PC-9 (cell line): ENCODE measurements at regions not wholly inside any gene's neighbourhood (a gene's known extent, or its start where the extent isn't known, plus 50 kb on each side); places are given as distances from the start of the nearest gene placed in this dataset.

ENCODE experiments used
- BruUV-seq: library from RNA; stranded (reverse); fragments of 400-500 nt; replicated peaks from 2 replicates; lab custom pipeline; 2021; lab: Mats Ljungman, UMichigan
- CTCF ChIA-PET: fragments of 300-600 bp; sonication (Branson Sonifier 250); formaldehyde crosslinking; loops from one replicate; lab custom pipeline; 2022; ENCODE audit warnings: antibody characterized with exemption; lab: Charles Lee
- POLR2A ChIA-PET: fragments of 300-600 bp; sonication (Branson Sonifier 250); formaldehyde crosslinking; loops from one replicate; lab custom pipeline; 2022; ENCODE audit warnings: antibody characterized with exemption; ENCODE audit not compliant: unreplicated experiment; lab: Charles Lee
- DNase-seq, 2 experiments: peaks; one replicate each; pipeline versions ENCODE4 v3.0.0 to v3.0.0-alpha.2; 2015 to 2022; ENCODE audit warnings: mixed read lengths in 1 of 2
- H2AFZ ChIP-seq: fragments of 200-600 bp; sonication (generic); 2 replicates; pipeline ENCODE4 v1.8.1; 2017; ENCODE audit warnings: antibody characterized with exemption
- H3F3A ChIP-seq: fragments of 200-600 bp; sonication (generic); 2 replicates; pipeline ENCODE4 v1.8.1; 2017; ENCODE audit warnings: antibody characterized with exemption, mild to moderate bottlenecking, low read depth; ENCODE audit not compliant: insufficient read depth
- H3K27ac ChIP-seq: fragments of 200-600 bp; sonication (generic); 2 replicates; pipeline ENCODE4 v1.6.1; 2016; ENCODE audit warnings: mixed run types
- H3K27me3 ChIP-seq: fragments of 200-600 bp; sonication (generic); 2 replicates; pipeline ENCODE4 v1.6.1; 2016; ENCODE audit warnings: low read depth, mixed run types; ENCODE audit not compliant: insufficient read depth
- H3K36me3 ChIP-seq: fragments of 200-600 bp; sonication (generic); 2 replicates; pipeline ENCODE4 v1.6.1; 2016; ENCODE audit warnings: low read depth, mixed run types
- H3K4me1 ChIP-seq: fragments of 200-600 bp; sonication (generic); replicated peaks from 2 replicates; pipeline ENCODE4 v1.6.1; 2016; ENCODE audit warnings: mixed run types; ENCODE audit not compliant: insufficient read depth
- H3K4me2 ChIP-seq: fragments of 200-600 bp; sonication (generic); 2 replicates; pipeline ENCODE4 v1.6.1; 2017; ENCODE audit warnings: mixed run types
- H3K4me3 ChIP-seq: fragments of 200-600 bp; sonication (generic); 2 replicates; pipeline ENCODE4 v1.6.1; 2016; ENCODE audit warnings: mixed run types
- H3K79me2 ChIP-seq: fragments of 200-600 bp; sonication (generic); 2 replicates; pipeline ENCODE4 v1.6.1; 2017; ENCODE audit warnings: low read depth, mixed run types
- H3K9me2 ChIP-seq: fragments of 200-600 bp; sonication (generic); 2 replicates; pipeline ENCODE4 v1.8.1; 2017; ENCODE audit warnings: mild to moderate bottlenecking; ENCODE audit not compliant: insufficient read depth
- H3K9me3 ChIP-seq: fragments of 200-600 bp; sonication (generic); 2 replicates; pipeline ENCODE4 v1.8.1; 2016; ENCODE audit warnings: low read depth; ENCODE audit not compliant: insufficient read depth
- H4K20me1 ChIP-seq: fragments of 200-600 bp; sonication (generic); 2 replicates; pipeline ENCODE4 v1.8.1; 2017; ENCODE audit not compliant: insufficient read depth
- CTCF ChIP-seq: fragments of 200-600 bp; sonication (generic); conservative IDR thresholded peaks from 2 replicates; pipeline ENCODE4 v1.6.1; 2017; ENCODE audit warnings: mixed run types, antibody characterized with exemption, mild to moderate bottlenecking, moderate library complexity
- EZH2 ChIP-seq: fragments of 200-600 bp; sonication (generic); IDR thresholded peaks from 2 replicates; pipeline ENCODE4 v1.8.0; 2017; ENCODE audit warnings: antibody characterized with exemption, low read depth
- intact Hi-C: fragments of 100-400 bp; cut with micrococcal nuclease; formaldehyde crosslinking; loops from one replicate; pipeline ENCODE4 v1.10.0; 2022; ENCODE audit not compliant: unreplicated experiment

- BruUV-seq, result no TSS peak
- no peaks in the 10 kb centered on the region for H3K27me3 ChIP-seq
- H3K79me2 ChIP-seq, result no peaks in the 10 kb centered on the region
- H4K20me1 ChIP-seq, result no peaks in the 10 kb centered on the region
- H3K4me3 ChIP-seq, result no peak overlapping the region
- ChIA-PET CTCF (no interaction called here), POLR2A (no interaction called here)
- no peaks in the 10 kb centered on the region for H3F3A ChIP-seq
- H3K4me1 ChIP-seq, result no peaks in the 10 kb centered on the region
- no peaks in the 10 kb centered on the region for H3K36me3 ChIP-seq
- no peaks in the 10 kb centered on the region for H3K9me3 ChIP-seq
- H3K9me2 ChIP-seq, result no peaks in the 10 kb centered on the region
- no peak overlapping the region for H2AFZ ChIP-seq
- no peak for DNase-seq
- no peak overlapping the region for H3K4me2 ChIP-seq
- intact Hi-C loops, result no loop called here
- no peak for TF ChIP-seq CTCF
- no peak for TF ChIP-seq EZH2
- H3K27ac ChIP-seq, result no peak overlapping the region
Observed at GRCh38 chr1:79117376-79117775, 110.8 kb upstream of the ADGRL4 start.

DNA sequence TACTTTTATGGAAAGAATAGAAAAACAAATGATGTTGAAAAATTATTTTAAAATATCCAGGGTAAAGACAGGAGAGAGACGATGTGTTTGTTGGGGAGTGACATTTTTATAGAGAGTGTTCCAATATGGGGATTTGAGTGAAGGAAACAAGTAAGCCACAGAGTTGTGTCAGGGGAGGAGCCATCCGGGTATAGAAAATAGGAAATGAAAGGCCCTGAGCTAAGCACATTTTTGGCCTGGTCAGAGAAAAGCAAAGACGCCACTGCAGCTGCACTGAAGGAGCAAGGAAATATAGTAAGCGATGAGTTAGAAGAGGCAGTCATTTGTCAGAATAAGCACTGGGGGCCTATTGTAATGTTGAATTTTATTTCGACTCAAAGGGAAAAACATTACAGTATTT, 107.3 kb upstream of the ADGRL4 start:
- Histone ChIP-seq H3K9me3 (no peaks in the 10 kb centered on the region), H3K27me3 (no peaks in the 10 kb centered on the region), H3K9me2 (no peaks in the 10 kb centered on the region), H3F3A (no peaks in the 10 kb centered on the region), H4K20me1 (no peaks in the 10 kb centered on the region), H3K4me1 (no peaks in the 10 kb centered on the region), H3K4me2 (no peak overlapping the region), H3K36me3 (no peaks in the 10 kb centered on the region), H2AFZ (no peak overlapping the region), H3K79me2 (no peaks in the 10 kb centered on the region), H3K27ac (no peak overlapping the region), H3K4me3 (no peak overlapping the region)
- intact Hi-C loops, result no loop called here
- ChIA-PET CTCF (no interaction called here), POLR2A (no interaction called here)
- no TSS peak for BruUV-seq
- TF ChIP-seq CTCF (no peak), EZH2 (no peak)
- no peak for DNase-seq

GRCh38 chr1:79110749-79111148, 104.2 kb upstream of the ADGRL4 start:
- Histone ChIP-seq H3K27me3 (no peaks in the 10 kb centered on the region), H3K4me3 (no peak overlapping the region), H4K20me1 (no peaks in the 10 kb centered on the region), H3K27ac (no peak overlapping the region), H3K79me2 (no peaks in the 10 kb centered on the region), H3K4me1 (no peaks in the 10 kb centered on the region), H3K36me3 (no peaks in the 10 kb centered on the region), H3K9me3 (no peaks in the 10 kb centered on the region; the same call in 1 of the 2 replicates), H3F3A (no peaks in the 10 kb centered on the region), H3K9me2 (peaks cover 4% of the 10 kb centered on the region; the same call in 1 of the 2 replicates), H2AFZ (no peak overlapping the region), H3K4me2 (no peak overlapping the region)
- BruUV-seq, result no TSS peak
- intact Hi-C loops, result no loop called here
- DNase-seq, result no peak
- ChIA-PET CTCF (no interaction called here), POLR2A (no interaction called here)
- TF ChIP-seq EZH2 (no peak), CTCF (no peak)
